HG02852 (cell line): ENCODE measurements at regions not wholly inside any gene's neighbourhood (a gene's known extent, or its start where the extent isn't known, plus 50 kb on each side); places are given as distances from the start of the nearest gene placed in this dataset.
"Not testable (repeated sequence)": the region's sequence is repeated elsewhere in the genome, so short reads cannot be mapped to it uniquely, and the experiment has no call there.

Experiments
- ATAC-seq: cut with Tn5 transposase; IDR thresholded peaks from one replicate; pipeline ENCODE4 v1.9.1; 2021; ENCODE audit warnings: mild to moderate bottlenecking, moderate library complexity; ENCODE audit not compliant: unreplicated experiment

- not testable (repeated sequence) for ATAC-seq
Measured at GRCh38 chr9:62655705-62656104, 1465.9 kb downstream of the SPATA31A7 start.

DNA sequence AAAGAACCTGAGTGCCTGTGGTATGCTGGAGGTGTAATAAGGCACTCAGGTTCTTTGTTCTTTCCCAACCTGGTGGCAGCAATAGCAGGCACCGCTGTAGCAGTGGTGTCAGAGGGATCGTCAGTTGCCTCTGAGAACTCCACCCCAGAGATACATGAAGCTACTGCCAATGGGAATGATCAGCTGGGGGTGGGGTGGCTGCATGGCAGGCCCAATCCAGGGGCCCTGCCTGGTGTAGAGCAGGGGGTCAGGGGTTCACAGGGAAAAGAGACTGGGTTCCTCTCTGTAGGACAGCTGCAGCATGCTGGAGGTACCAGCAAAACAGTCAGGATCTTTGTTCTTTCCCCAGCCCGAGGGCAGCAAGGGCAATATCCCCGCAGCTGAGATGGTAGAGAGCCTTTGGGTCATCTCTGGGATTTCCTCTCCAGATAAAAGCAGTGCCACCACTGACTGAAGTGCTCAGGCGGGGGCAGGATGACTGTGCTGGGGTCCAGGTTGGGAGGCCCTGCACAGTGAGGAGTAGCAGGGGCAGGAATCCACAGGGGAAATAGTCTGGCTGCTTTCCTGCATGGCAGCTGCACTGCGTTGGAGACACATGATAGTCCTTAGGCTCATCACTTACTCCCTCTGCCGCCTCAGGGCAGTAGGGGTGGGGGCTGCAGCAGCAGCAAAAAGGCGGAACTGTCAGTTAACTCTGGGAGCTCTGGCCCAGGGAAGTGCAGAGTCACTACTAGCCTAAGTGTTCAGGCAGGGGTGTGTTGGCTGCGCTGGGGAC, 1473.1 kb downstream of the SPATA31A7 start:
- ATAC-seq = not testable (repeated sequence)

DNA sequence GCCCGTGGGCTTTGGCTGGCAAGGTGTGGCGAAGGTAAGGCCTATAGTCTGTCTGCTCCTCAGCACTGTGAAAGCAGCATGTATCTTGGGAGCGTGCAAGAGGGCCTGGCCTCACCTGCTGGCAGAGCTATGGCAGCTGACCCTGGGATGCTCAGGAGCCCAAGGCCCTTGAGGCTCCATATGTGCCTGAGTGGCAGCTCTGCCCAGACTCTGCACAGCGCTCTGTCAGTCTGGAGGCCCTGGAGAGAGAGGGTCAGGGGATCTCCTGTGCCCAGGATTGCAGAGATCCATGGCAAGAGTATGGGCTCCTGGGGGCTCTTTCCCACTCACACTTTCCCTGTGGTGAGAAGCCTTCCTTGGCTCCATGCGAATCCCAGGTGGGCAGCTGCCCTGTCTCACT, 1473.7 kb downstream of the SPATA31A7 start:
- not testable (repeated sequence) for ATAC-seq

GRCh38 chr9:62667137-62667824, 1477.4 kb downstream of the SPATA31A7 start:
- not testable (repeated sequence) for ATAC-seq

DNA sequence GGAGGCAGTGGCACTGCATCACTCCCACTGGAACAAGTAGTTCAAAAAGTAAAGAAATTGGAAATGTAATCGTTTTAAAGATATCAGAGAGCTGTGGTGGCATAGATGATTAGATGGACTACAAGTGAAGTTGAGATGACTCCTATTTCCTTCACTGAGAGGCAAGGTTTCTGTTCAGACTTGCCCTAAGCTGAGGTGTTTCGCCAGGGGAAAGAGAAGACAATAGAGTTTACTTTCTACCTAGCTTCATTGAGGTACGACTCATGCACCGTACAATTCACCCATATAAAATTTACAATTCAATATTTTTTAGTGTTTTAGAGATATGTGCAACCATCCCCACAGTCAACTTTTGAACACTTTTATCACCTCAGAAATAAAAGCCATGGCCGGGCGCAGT, 1487.2 kb downstream of the SPATA31A7 start:
- not testable (repeated sequence) for ATAC-seq

- ATAC-seq = peak; percentile 60
Measured at GRCh38 chr9:62678336-62678735, 1488.5 kb downstream of the SPATA31A7 start.

DNA sequence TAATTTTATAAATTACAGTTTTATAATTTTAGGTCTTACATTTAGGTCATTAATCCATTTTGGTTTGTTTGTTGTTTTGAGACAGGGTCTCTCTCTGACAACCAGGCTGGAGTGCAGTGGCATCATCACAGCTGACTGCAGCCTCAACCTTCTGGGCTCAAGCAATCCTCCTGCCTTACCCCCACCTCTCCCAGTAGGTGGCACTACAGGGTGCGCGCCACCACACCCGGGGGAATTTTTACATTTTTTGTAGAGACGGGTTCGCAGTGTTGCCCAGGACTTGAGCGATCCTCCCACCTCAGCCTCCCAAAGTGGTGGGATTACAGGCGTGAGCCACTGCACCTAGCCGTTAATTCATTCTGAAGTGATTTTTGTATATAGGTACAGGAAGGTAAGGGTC, 1489.2 kb downstream of the SPATA31A7 start:
- ATAC-seq = not testable (repeated sequence)

GRCh38 chr9:62684833-62685647, 1495.2 kb downstream of the SPATA31A7 start:
- ATAC-seq = peak; percentile 91

DNA sequence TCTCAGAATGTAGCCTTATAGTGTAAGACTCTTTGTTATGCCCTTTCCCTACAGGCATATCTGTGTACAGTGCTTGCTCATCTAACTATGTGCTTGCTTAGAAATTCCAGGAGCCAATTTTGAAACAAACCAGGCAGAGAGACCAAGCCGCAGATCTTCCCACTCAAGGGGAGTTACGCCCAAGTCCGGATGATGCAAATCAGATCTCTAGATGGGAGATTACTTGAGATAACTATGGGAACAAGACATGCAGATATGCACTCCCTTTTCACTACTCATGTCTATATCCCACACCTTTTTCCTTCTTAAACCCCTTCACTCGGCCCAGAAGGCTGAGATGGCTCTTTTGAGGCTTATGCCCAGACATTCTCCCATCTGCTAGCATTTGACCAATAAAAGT, 1496.5 kb downstream of the SPATA31A7 start:
- not testable (repeated sequence) for ATAC-seq

DNA sequence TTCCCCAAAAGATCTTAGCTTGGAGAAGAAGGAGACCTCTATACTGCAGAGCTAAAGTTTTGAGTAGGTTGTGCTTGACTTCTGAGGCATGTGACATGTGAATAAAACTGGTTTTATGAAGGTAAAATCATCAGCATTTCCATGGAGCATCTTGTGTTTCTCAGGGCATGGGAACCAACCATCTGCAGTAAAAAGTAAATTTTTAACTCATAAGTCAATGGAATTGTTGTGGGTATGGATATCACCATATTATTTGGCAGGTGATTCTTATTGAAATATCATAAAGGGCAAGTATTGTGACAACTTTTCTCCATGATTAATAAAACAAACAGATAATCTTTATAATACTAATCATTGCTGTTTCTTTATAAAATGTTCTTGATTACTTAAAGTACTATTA, 1503.2 kb downstream of the SPATA31A7 start:
- not testable (repeated sequence) for ATAC-seq

DNA sequence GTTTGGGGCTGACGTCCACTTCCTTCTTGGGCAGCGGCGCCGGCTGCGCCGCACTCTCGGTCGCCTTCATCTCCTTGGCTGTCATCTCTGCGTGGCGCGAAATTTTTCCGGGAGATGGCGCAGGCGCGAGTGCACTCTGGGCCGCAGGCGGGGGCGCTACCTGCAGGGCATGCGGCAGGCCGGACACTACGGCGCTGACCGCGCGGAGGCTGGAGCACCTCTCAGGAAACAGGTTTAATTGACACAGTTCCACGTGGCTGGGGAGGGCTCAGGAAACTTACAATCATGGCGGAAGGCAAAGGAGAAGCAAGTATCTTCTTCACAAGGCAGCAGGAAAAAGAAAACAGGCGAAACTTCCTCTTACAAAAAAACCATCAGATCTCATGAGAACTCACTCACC, 1521.5 kb downstream of the SPATA31A7 start:
- ATAC-seq = not testable (repeated sequence)

DNA sequence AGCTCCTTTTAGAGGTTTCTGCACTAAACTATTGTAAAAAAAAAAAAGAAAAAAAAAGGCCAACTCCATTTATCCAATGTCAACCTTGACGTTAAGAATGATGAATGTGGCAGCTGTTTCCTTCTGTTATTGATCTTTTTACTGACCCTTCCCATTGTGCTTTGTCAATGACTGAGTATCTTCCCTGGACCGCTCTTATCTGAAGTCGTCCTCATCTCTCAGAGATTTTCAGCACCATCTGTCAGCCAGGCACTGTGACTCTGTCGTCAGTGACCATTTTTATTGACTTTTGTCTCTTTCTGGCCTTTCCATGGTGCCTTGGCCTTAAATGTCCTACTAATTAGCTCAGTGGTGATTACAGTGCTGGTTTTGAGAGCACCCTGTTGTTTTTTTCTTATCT, 1535.7 kb downstream of the SPATA31A7 start:
- not testable (repeated sequence) for ATAC-seq

DNA sequence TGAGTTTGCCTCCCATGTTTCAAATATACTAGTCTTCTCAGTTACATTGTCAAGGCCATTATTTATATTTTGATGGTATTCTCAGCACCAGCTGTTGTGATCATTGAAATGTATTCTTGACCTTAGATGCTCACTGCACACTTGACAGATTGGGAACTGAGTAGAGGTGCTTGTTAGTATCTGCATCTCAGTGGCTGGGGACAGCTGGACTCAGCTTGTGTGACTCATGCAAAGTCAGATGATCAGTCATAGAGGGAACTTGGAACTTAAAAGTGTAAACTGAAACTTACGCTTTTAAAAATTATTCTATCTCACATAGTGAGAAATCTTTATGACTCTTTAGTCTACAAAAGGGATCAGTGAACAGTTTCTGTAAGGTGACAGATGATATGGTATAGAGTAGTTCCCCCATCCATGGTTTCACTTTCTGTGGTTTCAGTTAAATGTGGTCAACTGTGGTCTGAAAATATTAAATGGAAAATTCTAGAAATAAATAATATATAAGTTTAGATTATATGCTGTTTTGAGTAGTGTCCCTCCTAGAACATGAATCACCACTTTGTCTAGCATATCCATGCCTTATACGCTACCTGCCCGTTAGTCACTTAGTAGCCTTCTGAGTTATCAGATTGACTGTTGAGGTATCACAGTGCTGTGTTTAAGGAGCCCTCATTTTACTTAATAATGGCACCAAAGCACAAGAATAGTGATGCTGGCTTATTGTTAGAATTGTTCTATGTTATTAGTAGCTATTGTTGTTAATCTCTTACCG, 1540.6 kb downstream of the SPATA31A7 start:
- ATAC-seq = peak; percentile 96

DNA sequence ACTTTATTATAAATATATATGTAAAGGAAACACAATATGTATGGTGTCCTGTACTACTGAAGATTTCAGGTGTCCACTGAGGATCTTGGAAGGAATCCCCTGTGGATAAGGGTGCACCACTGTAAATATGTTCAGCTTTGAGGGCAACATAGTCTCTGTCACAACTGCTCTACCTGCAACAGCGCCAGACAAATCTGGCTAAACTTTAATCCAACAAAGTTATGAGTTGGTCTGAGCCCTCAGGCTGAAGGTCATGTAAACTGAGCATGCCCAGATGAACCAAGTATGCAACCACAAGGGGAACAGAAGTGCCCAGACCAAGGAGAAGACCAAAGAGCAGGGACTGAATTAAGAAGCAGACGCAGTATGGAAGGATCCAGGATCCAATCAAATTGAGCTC, 1541.2 kb downstream of the SPATA31A7 start:
- ATAC-seq = not testable (repeated sequence)

- not testable (repeated sequence) for ATAC-seq
Measured at GRCh38 chr9:62737004-62737606, 1547.3 kb downstream of the SPATA31A7 start.

- ATAC-seq = not testable (repeated sequence)
Measured at GRCh38 chr9:62737915-62738314, 1548.1 kb downstream of the SPATA31A7 start.

DNA sequence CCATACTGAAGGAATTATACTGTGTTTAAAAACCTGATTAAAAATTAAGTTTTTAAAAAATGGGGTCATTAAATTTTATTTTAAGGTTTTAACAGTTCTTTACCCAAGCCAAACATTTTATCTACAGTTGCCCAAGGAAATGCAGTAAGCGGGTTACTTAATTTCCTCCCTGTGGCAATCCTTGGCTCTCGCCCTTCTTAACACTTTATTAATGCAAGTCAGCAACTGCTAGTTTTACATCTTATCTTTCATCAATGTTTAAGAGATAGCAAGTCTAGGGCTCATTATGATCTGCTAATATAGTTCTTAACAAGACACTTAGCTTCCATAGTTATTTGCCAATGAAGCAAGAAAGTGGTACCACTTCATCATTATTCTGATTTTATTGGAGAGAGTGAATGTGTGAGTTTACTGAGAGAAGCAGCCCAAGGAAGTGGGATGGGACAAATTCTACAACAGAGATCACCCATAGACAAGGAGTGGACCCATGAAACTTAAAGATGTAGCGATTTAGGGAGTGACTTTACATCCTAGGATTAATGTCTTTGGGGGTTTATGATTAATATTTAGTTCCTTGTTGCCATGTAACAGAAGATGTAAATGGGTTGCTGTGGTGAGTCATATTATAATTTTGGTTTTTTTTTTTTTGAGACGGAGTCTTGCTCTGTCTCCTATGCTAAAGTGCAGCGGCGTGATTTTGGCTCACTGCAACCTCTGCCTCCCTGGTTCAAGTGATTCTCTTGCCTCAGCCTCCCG, 1556.1 kb downstream of the SPATA31A7 start:
- not testable (repeated sequence) for ATAC-seq
